Activated CD4-positive, alpha-beta memory T cell treated with anti-CD3 and anti-CD28 coated beads, Interleukin-2, amount 10 ng/mL, durations not matched to agents 7 days and 5 days (primary cell): ENCODE measurements at regions not wholly inside any gene's neighbourhood (a gene's known extent, or its start where the extent isn't known, plus 50 kb on each side); places are given as distances from the start of the nearest gene placed in this dataset.
"Not testable (repeated sequence)": the region's sequence is repeated elsewhere in the genome, so short reads cannot be mapped to it uniquely, and the experiment has no call there.

ENCODE experiments used
- CTCF ChIA-PET: fragments of 350-600 bp; sonication (Branson Sonifier 250); formaldehyde crosslinking; loops from one replicate; lab custom pipeline; 2021; ENCODE audit warnings: antibody characterized with exemption, inconsistent platforms; lab: Charles Lee
- POLR2A ChIA-PET: fragments of 350-600 bp; sonication (Branson Sonifier 250); formaldehyde crosslinking; loops from one replicate; lab custom pipeline; 2021; ENCODE audit warnings: antibody characterized with exemption; lab: Charles Lee
- DNase-seq: peaks from one replicate; pipeline ENCODE4 v3.0.0-alpha.2; 2020
- H3K27ac Mint-ChIP-seq: one replicate; pipeline ENCODE4 v1.8.0; 2021; ENCODE audit warnings: mild to moderate bottlenecking, mixed read lengths
- H3K27me3 Mint-ChIP-seq: one replicate; pipeline ENCODE4 v1.8.0; 2021; ENCODE audit warnings: mixed read lengths
- H3K36me3 Mint-ChIP-seq: one replicate; pipeline ENCODE4 v1.8.0; 2021; ENCODE audit warnings: low read depth, mixed read lengths
- H3K4me1 Mint-ChIP-seq: one replicate; pipeline ENCODE4 v1.8.0; 2021; ENCODE audit warnings: mixed read lengths
- H3K4me3 Mint-ChIP-seq: one replicate; pipeline ENCODE4 v1.8.0; 2021; ENCODE audit warnings: mild to moderate bottlenecking, mixed read lengths
- H3K9me3 Mint-ChIP-seq: one replicate; pipeline ENCODE4 v1.8.0; 2021; ENCODE audit warnings: mixed read lengths

- Mint-ChIP-seq H3K36me3 (no peaks in the 10 kb centered on the region), H3K27me3 (peaks cover 8% of the 10 kb centered on the region), H3K4me1 (no peaks in the 10 kb centered on the region), H3K4me3 (no peak overlapping the region), H3K9me3 (no peaks in the 10 kb centered on the region), H3K27ac (no peak overlapping the region)
- DNase-seq: no peak
- POLR2A ChIA-PET: no interaction called here
- CTCF ChIA-PET: interaction anchor here (1.2 kb wide), 1 partner anchor 45 kb away, joined by 5 read pairs; no protein-coding TSS in a partner anchor
These were observed 85.6 kb upstream of the CCND2 start for GRCh38 chr12:4187916-4188315.

- H3K4me1 Mint-ChIP-seq: not testable (repeated sequence)
These were observed 86.2 kb upstream of the CCND2 start for GRCh38 chr12:4187315-4187714.

GRCh38 chr12:4178424-4179170 is 95.0 kb upstream of the CCND2 start:
- DNase-seq: no peak
- H3K9me3 Mint-ChIP-seq: peaks cover 5% of the 10 kb centered on the region
- POLR2A ChIA-PET: interaction anchor here (0.6 to 2.3 kb wide), 9 partner anchors 14 to 98 kb away, joined by 3 to 10 read pairs (median 6); partner anchors contain the start of gene CCND2
- peaks cover 26% of the 10 kb centered on the region for H3K4me1 Mint-ChIP-seq
- peak overlapping the region; percentile 54 for H3K27ac Mint-ChIP-seq
- H3K27me3 Mint-ChIP-seq: peaks cover 5% of the 10 kb centered on the region
- CTCF ChIA-PET: interaction anchor here (0.7 to 3.4 kb wide), 6 partner anchors 12 to 98 kb away, joined by 3 to 10 read pairs (median 6); no protein-coding TSS in a partner anchor
- H3K36me3 Mint-ChIP-seq: peaks cover 7% of the 10 kb centered on the region
- peak overlapping the region; percentile 0 for H3K4me3 Mint-ChIP-seq

More at GRCh38 chr12:4187315-4187714, 86.2 kb upstream of the CCND2 start:
- H3K27ac Mint-ChIP-seq, DNase-seq, H3K36me3 Mint-ChIP-seq, POLR2A ChIA-PET, H3K9me3 Mint-ChIP-seq, H3K4me3 Mint-ChIP-seq: not testable (repeated sequence)
- CTCF ChIA-PET: interaction anchor here (1.4 kb wide), 1 partner anchor 26 kb away, joined by 3 read pairs; no protein-coding TSS in a partner anchor
- peaks cover 10% of the 10 kb centered on the region for H3K27me3 Mint-ChIP-seq

GRCh38 chr12:4177262-4177661 is 96.3 kb upstream of the CCND2 start:
- Mint-ChIP-seq H3K27ac (peak overlapping the region; percentile 25), H3K27me3 (no peaks in the 10 kb centered on the region), H3K9me3 (peaks cover 2% of the 10 kb centered on the region), H3K4me1 (peaks cover 26% of the 10 kb centered on the region), H3K36me3 (peaks cover 7% of the 10 kb centered on the region), H3K4me3 (no peak overlapping the region)
- POLR2A ChIA-PET: interaction anchor here (1.2 to 2.3 kb wide), 6 partner anchors 13 to 96 kb away, joined by 3 to 10 read pairs (median 6); partner anchors contain the start of gene CCND2
- CTCF ChIA-PET: interaction anchor here (1.0 to 3.4 kb wide), 5 partner anchors 31 to 95 kb away, joined by 3 to 10 read pairs (median 5); no protein-coding TSS in a partner anchor
- DNase-seq: no peak

- no peak overlapping the region for H3K27ac Mint-ChIP-seq
- peaks cover 28% of the 10 kb centered on the region for H3K4me1 Mint-ChIP-seq
- H3K27me3 Mint-ChIP-seq: no peaks in the 10 kb centered on the region
- H3K9me3 Mint-ChIP-seq: peaks cover 2% of the 10 kb centered on the region
- ChIA-PET CTCF (interaction anchor here (1.7 to 3.4 kb wide), 3 partner anchors 33 to 92 kb away, joined by 5 to 10 read pairs (median 5); no protein-coding TSS in a partner anchor), POLR2A (interaction anchor here (1.2 to 2.0 kb wide), 2 partner anchors 11 to 36 kb away, joined by 3 to 4 read pairs; no protein-coding TSS in a partner anchor)
- peaks cover 7% of the 10 kb centered on the region for H3K36me3 Mint-ChIP-seq
- no peak for DNase-seq
- no peak overlapping the region for H3K4me3 Mint-ChIP-seq
These were observed 97.4 kb upstream of the CCND2 start for GRCh38 chr12:4176168-4176567.

GRCh38 chr12:4174417-4174816 is 99.1 kb upstream of the CCND2 start:
- CTCF ChIA-PET: no interaction called here

GRCh38 chr12:4172999-4173398 is 100.6 kb upstream of the CCND2 start:
- H3K9me3 Mint-ChIP-seq: no peaks in the 10 kb centered on the region
- no peaks in the 10 kb centered on the region for H3K27me3 Mint-ChIP-seq
- H3K36me3 Mint-ChIP-seq: no peaks in the 10 kb centered on the region
- ChIA-PET CTCF (no interaction called here), POLR2A (interaction anchor here (1.3 to 2.5 kb wide), 2 partner anchors 9 to 31 kb away, joined by 3 to 9 read pairs; no protein-coding TSS in a partner anchor)
- DNase-seq: no peak
- no peak overlapping the region for H3K4me3 Mint-ChIP-seq
- no peak overlapping the region for H3K27ac Mint-ChIP-seq
- H3K4me1 Mint-ChIP-seq: peaks cover 39% of the 10 kb centered on the region

More at GRCh38 chr12:4174417-4174816, 99.1 kb upstream of the CCND2 start:
- Mint-ChIP-seq H3K4me1 (peaks cover 43% of the 10 kb centered on the region), H3K4me3 (no peak overlapping the region), H3K9me3 (no peaks in the 10 kb centered on the region), H3K27ac (no peak overlapping the region), H3K27me3 (no peaks in the 10 kb centered on the region), H3K36me3 (peaks cover 7% of the 10 kb centered on the region)
- no peak for DNase-seq
- POLR2A ChIA-PET: interaction anchor here (0.7 to 2.5 kb wide), 3 partner anchors 10 to 32 kb away, joined by 3 to 9 read pairs (median 4); no protein-coding TSS in a partner anchor

GRCh38 chr12:4171742-4172141 is 101.8 kb upstream of the CCND2 start:
- no peak overlapping the region for H3K4me3 Mint-ChIP-seq
- no peak for DNase-seq
- H3K27me3 Mint-ChIP-seq: no peaks in the 10 kb centered on the region
- H3K36me3 Mint-ChIP-seq: no peaks in the 10 kb centered on the region
- no peaks in the 10 kb centered on the region for H3K9me3 Mint-ChIP-seq
- no peak overlapping the region for H3K27ac Mint-ChIP-seq
- H3K4me1 Mint-ChIP-seq: peaks cover 33% of the 10 kb centered on the region
- ChIA-PET POLR2A (no interaction called here), CTCF (no interaction called here)

GRCh38 chr12:4169959-4170358 is 103.6 kb upstream of the CCND2 start:
- H3K4me3 Mint-ChIP-seq: no peak overlapping the region
- POLR2A ChIA-PET: interaction anchor here (1.0 to 2.4 kb wide), 7 partner anchors 11 to 103 kb away, joined by 3 to 18 read pairs (median 5); partner anchors contain the start of gene CCND2
- CTCF ChIA-PET: interaction anchor here (3.0 kb wide), 1 partner anchor 106 kb away, joined by 8 read pairs; no protein-coding TSS in a partner anchor
- no peaks in the 10 kb centered on the region for H3K36me3 Mint-ChIP-seq
- no peaks in the 10 kb centered on the region for H3K27me3 Mint-ChIP-seq
- DNase-seq: no peak
- H3K27ac Mint-ChIP-seq: no peak overlapping the region
- no peaks in the 10 kb centered on the region for H3K9me3 Mint-ChIP-seq
- peaks cover 41% of the 10 kb centered on the region for H3K4me1 Mint-ChIP-seq

GRCh38 chr12:4169531-4169930 is 104.0 kb upstream of the CCND2 start:
- no peaks in the 10 kb centered on the region for H3K9me3 Mint-ChIP-seq
- peak overlapping the region; percentile 2 for H3K27ac Mint-ChIP-seq
- H3K4me3 Mint-ChIP-seq: peak overlapping the region; percentile 5
- POLR2A ChIA-PET: interaction anchor here (1.0 to 2.4 kb wide), 7 partner anchors 11 to 104 kb away, joined by 3 to 18 read pairs (median 5); partner anchors contain the start of gene CCND2
- H3K36me3 Mint-ChIP-seq: no peaks in the 10 kb centered on the region
- H3K27me3 Mint-ChIP-seq: no peaks in the 10 kb centered on the region
- CTCF ChIA-PET: interaction anchor here (3.0 kb wide), 1 partner anchor 107 kb away, joined by 8 read pairs; no protein-coding TSS in a partner anchor
- DNase-seq: no peak
- H3K4me1 Mint-ChIP-seq: peaks cover 44% of the 10 kb centered on the region

- no peaks in the 10 kb centered on the region for H3K27me3 Mint-ChIP-seq
- peaks cover 51% of the 10 kb centered on the region for H3K4me1 Mint-ChIP-seq
- POLR2A ChIA-PET: interaction anchor here (2.4 kb wide), 1 partner anchor 103 kb away, joined by 11 read pairs; no protein-coding TSS in a partner anchor
- no peak overlapping the region for H3K27ac Mint-ChIP-seq
- H3K9me3 Mint-ChIP-seq: no peaks in the 10 kb centered on the region
- H3K4me3 Mint-ChIP-seq: no peak overlapping the region
- H3K36me3 Mint-ChIP-seq: no peaks in the 10 kb centered on the region
- DNase-seq: no peak
- CTCF ChIA-PET: interaction anchor here (3.0 kb wide), 1 partner anchor 108 kb away, joined by 8 read pairs; no protein-coding TSS in a partner anchor
These were observed 105.5 kb upstream of the CCND2 start for GRCh38 chr12:4168036-4168435.
